ENCODE measurements at regions not wholly inside any gene's neighbourhood (a gene's known extent, or its start where the extent isn't known, plus 50 kb on each side); places are given as distances from the start of the nearest gene placed in this dataset.

GRCh38 chr5:110908848-110909247 lies 162.7 kb upstream of the TSLP start:
- Mint-ChIP-seq H3K27ac (no peak overlapping the region), H3K4me1 (0 out of 2 replicates have a peak, but pooled peaks cover under 1% of the 10 kb centered on the region), H3K4me3 (no peak overlapping the region), H3K36me3 (no peaks in the 10 kb centered on the region), H3K27me3 (ENCODE audit: low read depth) (no peaks in the 10 kb centered on the region), H3K9me3 (peaks cover 13% of the 10 kb centered on the region; the same call in 1 of the 2 replicates)
- DNase-seq (ENCODE audit: low spot score), result no peak
- ChIA-PET CTCF (interaction anchor here (0.5 kb wide), 1 partner anchor 15 kb away, joined by 4 read pairs; no protein-coding TSS in a partner anchor), POLR2A (no interaction called here)
- TF ChIP-seq ATF1 (CRISPR knock-in tag; IDR thresholded peaks at IDR 0.05) (no peak), ZNF232 (CRISPR knock-in tag; IDR thresholded peaks at IDR 0.05) (no peak), NFE2L1 (CRISPR knock-in tag; IDR thresholded peaks at IDR 0.05) (no peak), CREM (CRISPR knock-in tag; IDR thresholded peaks at IDR 0.05) (no peak), ZNF317 (CRISPR knock-in tag; IDR thresholded peaks at IDR 0.05; ENCODE audit: borderline replicate concordance, low read depth) (no peak), E2F1 (CRISPR knock-in tag; IDR thresholded peaks at IDR 0.05) (no peak), NR1H2 (CRISPR knock-in tag; IDR thresholded peaks at IDR 0.05) (no peak), GRHL2 (CRISPR knock-in tag; IDR thresholded peaks at IDR 0.05; ENCODE audit: insufficient replicate concordance, severe bottlenecking) (no peak), TCF7 (CRISPR knock-in tag; IDR thresholded peaks at IDR 0.05; ENCODE audit: low read depth) (no peak), IRF2 (CRISPR knock-in tag; IDR thresholded peaks at IDR 0.05; ENCODE audit: borderline replicate concordance, low read depth) (no peak)
- TF ChIP-seq, protein P1, sequence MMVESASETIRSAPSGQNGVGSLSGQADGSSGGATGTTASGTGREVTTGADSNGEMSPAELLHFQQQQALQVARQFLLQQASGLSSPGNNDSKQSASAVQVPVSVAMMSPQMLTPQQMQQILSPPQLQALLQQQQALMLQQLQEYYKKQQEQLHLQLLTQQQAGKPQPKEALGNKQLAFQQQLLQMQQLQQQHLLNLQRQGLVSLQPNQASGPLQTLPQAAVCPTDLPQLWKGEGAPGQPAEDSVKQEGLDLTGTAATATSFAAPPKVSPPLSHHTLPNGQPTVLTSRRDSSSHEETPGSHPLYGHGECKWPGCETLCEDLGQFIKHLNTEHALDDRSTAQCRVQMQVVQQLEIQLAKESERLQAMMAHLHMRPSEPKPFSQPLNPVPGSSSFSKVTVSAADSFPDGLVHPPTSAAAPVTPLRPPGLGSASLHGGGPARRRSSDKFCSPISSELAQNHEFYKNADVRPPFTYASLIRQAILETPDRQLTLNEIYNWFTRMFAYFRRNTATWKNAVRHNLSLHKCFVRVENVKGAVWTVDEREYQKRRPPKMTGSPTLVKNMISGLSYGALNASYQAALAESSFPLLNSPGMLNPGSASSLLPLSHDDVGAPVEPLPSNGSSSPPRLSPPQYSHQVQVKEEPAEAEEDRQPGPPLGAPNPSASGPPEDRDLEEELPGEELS (CRISPR knock-in tag; IDR thresholded peaks at IDR 0.05), result no peak
- TF ChIP-seq, protein P2, sequence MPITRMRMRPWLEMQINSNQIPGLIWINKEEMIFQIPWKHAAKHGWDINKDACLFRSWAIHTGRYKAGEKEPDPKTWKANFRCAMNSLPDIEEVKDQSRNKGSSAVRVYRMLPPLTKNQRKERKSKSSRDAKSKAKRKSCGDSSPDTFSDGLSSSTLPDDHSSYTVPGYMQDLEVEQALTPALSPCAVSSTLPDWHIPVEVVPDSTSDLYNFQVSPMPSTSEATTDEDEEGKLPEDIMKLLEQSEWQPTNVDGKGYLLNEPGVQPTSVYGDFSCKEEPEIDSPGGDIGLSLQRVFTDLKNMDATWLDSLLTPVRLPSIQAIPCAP (CRISPR knock-in tag; IDR thresholded peaks at IDR 0.05), result no peak
- no peak for ATAC-seq

DNA sequence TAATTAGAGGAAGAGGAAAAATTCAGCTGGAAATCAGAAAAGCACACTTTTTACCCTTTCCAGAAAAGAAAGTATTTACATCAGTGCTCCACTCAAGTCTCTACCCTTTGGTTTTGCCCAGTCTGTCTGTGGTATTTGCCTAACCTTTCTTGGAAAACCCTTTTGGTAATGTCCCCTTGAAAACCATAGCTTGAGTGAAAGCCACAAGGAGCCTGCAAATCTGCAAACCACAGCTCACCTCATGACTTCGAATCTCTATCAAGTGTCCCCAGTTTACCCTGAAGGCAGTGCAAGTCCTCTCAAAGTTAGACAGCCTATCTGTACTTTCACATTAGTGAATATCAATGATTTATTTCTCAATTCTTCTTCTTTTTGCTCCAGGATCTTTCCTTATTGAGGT lies 162.1 kb upstream of the TSLP start:
- ChIA-PET POLR2A (no interaction called here), CTCF (no interaction called here)
- Mint-ChIP-seq H3K4me3 (no peak overlapping the region), H3K9me3 (peaks cover 13% of the 10 kb centered on the region; the same call in 1 of the 2 replicates), H3K4me1 (no peaks in the 10 kb centered on the region), H3K27me3 (ENCODE audit: low read depth) (no peaks in the 10 kb centered on the region), H3K27ac (no peak overlapping the region), H3K36me3 (no peaks in the 10 kb centered on the region)
- no peak for DNase-seq (ENCODE audit: low spot score)
- ATAC-seq, result no peak
- TF ChIP-seq ZNF423 (CRISPR knock-in tag; IDR thresholded peaks at IDR 0.05) (no peak), ETV6 (CRISPR knock-in tag; IDR thresholded peaks at IDR 0.05) (no peak), ZBTB21 (CRISPR knock-in tag; IDR thresholded peaks at IDR 0.05; ENCODE audit: borderline replicate concordance) (no peak), NFATC4 (CRISPR knock-in tag; IDR thresholded peaks at IDR 0.05) (no peak), ATF6 (CRISPR knock-in tag; IDR thresholded peaks at IDR 0.05) (no peak), SOX15 (CRISPR knock-in tag; IDR thresholded peaks at IDR 0.05) (no peak), OVOL2 (CRISPR knock-in tag; IDR thresholded peaks at IDR 0.05; ENCODE audit: borderline replicate concordance) (no peak), CREM (CRISPR knock-in tag; IDR thresholded peaks at IDR 0.05) (no peak)
- TF ChIP-seq, protein P3, sequence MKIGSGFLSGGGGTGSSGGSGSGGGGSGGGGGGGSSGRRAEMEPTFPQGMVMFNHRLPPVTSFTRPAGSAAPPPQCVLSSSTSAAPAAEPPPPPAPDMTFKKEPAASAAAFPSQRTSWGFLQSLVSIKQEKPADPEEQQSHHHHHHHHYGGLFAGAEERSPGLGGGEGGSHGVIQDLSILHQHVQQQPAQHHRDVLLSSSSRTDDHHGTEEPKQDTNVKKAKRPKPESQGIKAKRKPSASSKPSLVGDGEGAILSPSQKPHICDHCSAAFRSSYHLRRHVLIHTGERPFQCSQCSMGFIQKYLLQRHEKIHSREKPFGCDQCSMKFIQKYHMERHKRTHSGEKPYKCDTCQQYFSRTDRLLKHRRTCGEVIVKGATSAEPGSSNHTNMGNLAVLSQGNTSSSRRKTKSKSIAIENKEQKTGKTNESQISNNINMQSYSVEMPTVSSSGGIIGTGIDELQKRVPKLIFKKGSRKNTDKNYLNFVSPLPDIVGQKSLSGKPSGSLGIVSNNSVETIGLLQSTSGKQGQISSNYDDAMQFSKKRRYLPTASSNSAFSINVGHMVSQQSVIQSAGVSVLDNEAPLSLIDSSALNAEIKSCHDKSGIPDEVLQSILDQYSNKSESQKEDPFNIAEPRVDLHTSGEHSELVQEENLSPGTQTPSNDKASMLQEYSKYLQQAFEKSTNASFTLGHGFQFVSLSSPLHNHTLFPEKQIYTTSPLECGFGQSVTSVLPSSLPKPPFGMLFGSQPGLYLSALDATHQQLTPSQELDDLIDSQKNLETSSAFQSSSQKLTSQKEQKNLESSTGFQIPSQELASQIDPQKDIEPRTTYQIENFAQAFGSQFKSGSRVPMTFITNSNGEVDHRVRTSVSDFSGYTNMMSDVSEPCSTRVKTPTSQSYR (CRISPR knock-in tag; IDR thresholded peaks at IDR 0.05), result no peak
- TF ChIP-seq, protein P4, sequence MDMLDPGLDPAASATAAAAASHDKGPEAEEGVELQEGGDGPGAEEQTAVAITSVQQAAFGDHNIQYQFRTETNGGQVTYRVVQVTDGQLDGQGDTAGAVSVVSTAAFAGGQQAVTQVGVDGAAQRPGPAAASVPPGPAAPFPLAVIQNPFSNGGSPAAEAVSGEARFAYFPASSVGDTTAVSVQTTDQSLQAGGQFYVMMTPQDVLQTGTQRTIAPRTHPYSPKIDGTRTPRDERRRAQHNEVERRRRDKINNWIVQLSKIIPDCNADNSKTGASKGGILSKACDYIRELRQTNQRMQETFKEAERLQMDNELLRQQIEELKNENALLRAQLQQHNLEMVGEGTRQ (CRISPR knock-in tag; IDR thresholded peaks at IDR 0.05), result no peak
- TF ChIP-seq, protein P5, sequence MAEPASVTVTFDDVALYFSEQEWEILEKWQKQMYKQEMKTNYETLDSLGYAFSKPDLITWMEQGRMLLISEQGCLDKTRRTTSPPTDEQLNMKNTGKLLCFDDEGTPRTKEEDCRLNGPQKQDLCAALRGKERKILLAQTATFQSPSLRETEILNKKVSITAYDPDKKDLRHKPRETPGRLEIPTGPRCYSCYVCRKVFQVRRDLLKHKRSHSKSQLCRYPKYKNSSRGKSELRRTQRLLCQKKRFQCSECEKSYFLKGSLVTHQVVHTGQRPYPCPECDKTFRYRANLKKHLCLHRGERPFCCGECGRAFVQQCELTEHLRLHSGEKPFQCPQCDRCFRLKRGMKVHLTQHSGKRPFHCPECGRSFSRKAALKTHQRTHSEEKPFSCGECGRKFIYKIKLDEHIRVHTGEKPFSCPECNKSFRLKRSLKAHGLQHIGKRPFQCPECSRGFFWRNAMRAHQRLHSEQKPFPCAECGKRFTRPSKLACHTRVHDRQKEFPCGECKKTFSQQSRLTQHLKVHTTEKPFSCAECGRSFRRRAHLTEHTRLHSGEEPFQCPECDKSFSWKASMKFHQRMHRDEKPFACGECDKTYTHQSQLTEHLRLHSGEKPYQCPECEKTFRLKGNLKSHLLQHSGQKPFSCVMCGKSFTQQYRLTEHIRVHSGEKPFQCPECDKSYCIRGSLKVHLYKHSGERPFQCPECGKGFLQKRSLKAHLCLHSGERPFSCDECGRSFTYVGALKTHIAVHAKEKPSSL (CRISPR knock-in tag; conservative IDR thresholded peaks at IDR 0.05), result no peak
- TF ChIP-seq, protein P6, sequence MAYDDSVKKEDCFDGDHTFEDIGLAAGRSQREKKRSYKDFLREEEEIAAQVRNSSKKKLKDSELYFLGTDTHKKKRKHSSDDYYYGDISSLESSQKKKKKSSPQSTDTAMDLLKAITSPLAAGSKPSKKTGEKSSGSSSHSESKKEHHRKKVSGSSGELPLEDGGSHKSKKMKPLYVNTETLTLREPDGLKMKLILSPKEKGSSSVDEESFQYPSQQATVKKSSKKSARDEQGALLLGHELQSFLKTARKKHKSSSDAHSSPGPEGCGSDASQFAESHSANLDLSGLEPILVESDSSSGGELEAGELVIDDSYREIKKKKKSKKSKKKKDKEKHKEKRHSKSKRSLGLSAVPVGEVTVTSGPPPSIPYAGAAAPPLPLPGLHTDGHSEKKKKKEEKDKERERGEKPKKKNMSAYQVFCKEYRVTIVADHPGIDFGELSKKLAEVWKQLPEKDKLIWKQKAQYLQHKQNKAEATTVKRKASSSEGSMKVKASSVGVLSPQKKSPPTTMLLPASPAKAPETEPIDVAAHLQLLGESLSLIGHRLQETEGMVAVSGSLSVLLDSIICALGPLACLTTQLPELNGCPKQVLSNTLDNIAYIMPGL (CRISPR knock-in tag; IDR thresholded peaks at IDR 0.05), result no peak
